GM23248 (cell line): ENCODE measurements at regions not wholly inside any gene's neighbourhood (a gene's known extent, or its start where the extent isn't known, plus 50 kb on each side); places are given as distances from the start of the nearest gene placed in this dataset.
A peak's percentile ranks its signal among the peaks of the same experiment; 100 is the strongest.

Experiments
- DNase-seq: peaks from one replicate; pipeline ENCODE4 v3.0.0-alpha.2; 2015
- H2AFZ ChIP-seq: fragments of 200-600 bp; sonication (generic); 2 replicates; pipeline ENCODE4 v1.6.1; 2016; ENCODE audit warnings: antibody characterized with exemption
- H3F3A ChIP-seq: fragments of 200-600 bp; sonication (generic); 2 replicates; pipeline ENCODE4 v1.6.1; 2016; ENCODE audit warnings: mild to moderate bottlenecking, antibody characterized with exemption, mixed run types; ENCODE audit not compliant: insufficient read depth
- H3K27ac ChIP-seq: fragments of 200-600 bp; sonication (generic); 2 replicates; pipeline ENCODE4 v1.5.1; 2016; ENCODE audit warnings: mild to moderate bottlenecking
- H3K27me3 ChIP-seq: fragments of 200-600 bp; sonication (generic); replicated peaks from 2 replicates; pipeline ENCODE4 v1.6.1; 2016; ENCODE audit warnings: mild to moderate bottlenecking; ENCODE audit not compliant: insufficient read depth
- H3K36me3 ChIP-seq: fragments of 200-600 bp; sonication (generic); 2 replicates; pipeline ENCODE4 v1.6.1; 2016; ENCODE audit warnings: low read depth, mild to moderate bottlenecking
- H3K4me1 ChIP-seq: fragments of 200-600 bp; sonication (generic); 2 replicates; pipeline ENCODE4 v1.6.1; 2016; ENCODE audit warnings: mild to moderate bottlenecking; ENCODE audit not compliant: insufficient read depth
- H3K4me2 ChIP-seq: fragments of 200-600 bp; sonication (generic); one replicate; pipeline ENCODE4 v1.6.1; 2016; ENCODE audit warnings: mild to moderate bottlenecking; ENCODE audit not compliant: unreplicated experiment
- H3K4me3 ChIP-seq: fragments of 200-600 bp; sonication (generic); 2 replicates; pipeline ENCODE4 v1.5.1; 2016; ENCODE audit warnings: mild to moderate bottlenecking
- H3K79me2 ChIP-seq: fragments of 200-600 bp; sonication (generic); 2 replicates; pipeline ENCODE4 v1.6.1; 2016; ENCODE audit warnings: mild to moderate bottlenecking; ENCODE audit not compliant: insufficient read depth
- H3K9ac ChIP-seq: fragments of 200-600 bp; sonication (generic); 2 replicates; pipeline ENCODE4 v1.6.1; 2016; ENCODE audit warnings: mild to moderate bottlenecking
- H3K9me2 ChIP-seq: fragments of 200-600 bp; sonication (generic); 2 replicates; pipeline ENCODE4 v1.6.1; 2016; ENCODE audit warnings: mixed run types, mild to moderate bottlenecking, moderate library complexity; ENCODE audit not compliant: insufficient read depth
- H3K9me3 ChIP-seq: fragments of 200-600 bp; sonication (generic); one replicate; pipeline ENCODE4 v1.6.1; 2017; ENCODE audit warnings: low read depth
- H4K20me1 ChIP-seq: fragments of 200-600 bp; sonication (generic); 2 replicates; pipeline ENCODE4 v1.6.0; 2016; ENCODE audit not compliant: insufficient read depth
- EZH2 ChIP-seq: fragments of 200-600 bp; sonication (generic); IDR thresholded peaks from 2 replicates; pipeline ENCODE4 v1.6.1; 2018; ENCODE audit warnings: antibody characterized with exemption, mild to moderate bottlenecking; ENCODE audit not compliant: insufficient read depth, poor library complexity, severe bottlenecking
- EZH2phosphoT487 ChIP-seq: fragments of 200-600 bp; sonication (generic); IDR thresholded peaks from 2 replicates; pipeline ENCODE4 v1.6.1; 2018; ENCODE audit warnings: antibody characterized with exemption, moderate library complexity, mild to moderate bottlenecking, low read depth; ENCODE audit not compliant: insufficient read depth
- WGBS, 2 experiments: methylation state at CpG; one replicate each; pipeline ENCODE4 v1.1.6; 2015 to 2017; ENCODE audit warnings: low lambda C conversion rate in 2 of 2, low coverage in 1 of 2; ENCODE audit errors: missing lambda C conversion rate in 2 of 2; 5-methylcytosine and 5-hydroxymethylcytosine counted together
- in situ Hi-C: fragments of 300-500 bp; cut with MboI; formaldehyde crosslinking; loops from 2 replicates; pipeline ENCODE4 v1.15.0; 2020

DNA sequence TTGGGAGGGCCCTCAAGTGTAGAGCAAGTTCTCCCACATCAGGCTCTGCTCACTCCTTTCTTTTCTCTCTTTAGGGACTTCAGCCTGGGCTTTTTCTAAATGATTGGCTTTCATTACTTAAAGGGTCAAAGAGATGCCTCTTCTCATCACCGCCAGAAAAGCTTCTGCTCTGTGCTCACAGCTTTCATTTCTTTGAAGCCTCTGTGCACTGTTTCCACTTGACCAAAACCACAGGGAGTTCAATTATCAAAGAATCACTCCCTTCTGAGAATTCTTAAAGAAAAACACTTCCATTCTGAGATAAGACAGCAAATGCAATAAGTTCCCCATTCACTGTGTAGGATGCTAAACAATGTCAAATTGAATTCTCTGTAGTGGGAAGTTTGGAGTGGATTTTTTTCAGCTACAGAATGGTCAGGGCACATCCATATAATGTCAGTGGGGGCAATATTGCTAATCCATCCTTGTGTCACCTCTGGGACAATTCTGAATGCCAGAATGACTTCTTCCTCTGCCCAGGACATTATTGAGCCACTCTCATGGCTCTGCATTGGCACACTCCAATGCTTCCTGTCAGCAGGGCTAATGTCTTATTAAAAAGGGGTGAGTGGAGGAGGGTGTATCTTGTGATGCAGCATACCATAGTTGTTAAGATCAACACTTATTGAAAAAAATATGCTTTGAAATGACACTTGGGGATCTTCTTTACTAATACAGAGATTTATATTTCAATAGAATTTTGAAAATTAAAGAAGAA is 217.6 kb downstream of the SNCA start:
- no peaks in the 10 kb centered on the region for H3K79me2 ChIP-seq
- in situ Hi-C loops: no loop called here
- no peak overlapping the region for H3K4me3 ChIP-seq
- DNase-seq: no peak
- 0 out of 2 replicates have a peak, but pooled peaks cover 7% of the 10 kb centered on the region for H3K27me3 ChIP-seq
- no peaks in the 10 kb centered on the region for H3K4me1 ChIP-seq
- H3F3A ChIP-seq: no peaks in the 10 kb centered on the region
- H3K27ac ChIP-seq: no peak overlapping the region
- no peak overlapping the region for H2AFZ ChIP-seq
- 32 to 33% methylated on average over 1 of the region's 1 CpG for WGBS, 2 experiments
- H3K4me2 ChIP-seq: no peak overlapping the region
- H3K36me3 ChIP-seq: no peaks in the 10 kb centered on the region
- H3K9me2 ChIP-seq: no peaks in the 10 kb centered on the region
- no peak for TF ChIP-seq EZH2
- TF ChIP-seq EZH2phosphoT487: no peak
- H3K9me3 ChIP-seq: no peaks in the 10 kb centered on the region
- H3K9ac ChIP-seq: no peak overlapping the region
- H4K20me1 ChIP-seq: no peaks in the 10 kb centered on the region

GRCh38 chr4:89618151-89618550 is 218.8 kb downstream of the SNCA start:
- no peak overlapping the region for H3K9ac ChIP-seq
- no peaks in the 10 kb centered on the region for H3K9me3 ChIP-seq
- no peak for DNase-seq
- 0 out of 2 replicates have a peak, but pooled peaks cover 7% of the 10 kb centered on the region for H3K27me3 ChIP-seq
- WGBS, 2 experiments: 16 to 19% methylated on average over 2 of the region's 2 CpGs
- no peaks in the 10 kb centered on the region for H3K79me2 ChIP-seq
- H3K4me1 ChIP-seq: no peaks in the 10 kb centered on the region
- no peak overlapping the region for H3K4me3 ChIP-seq
- H3K9me2 ChIP-seq: no peaks in the 10 kb centered on the region
- in situ Hi-C loops: no loop called here
- no peak overlapping the region for H3K27ac ChIP-seq
- no peaks in the 10 kb centered on the region for H3F3A ChIP-seq
- no peaks in the 10 kb centered on the region for H4K20me1 ChIP-seq
- no peak overlapping the region for H3K4me2 ChIP-seq
- TF ChIP-seq EZH2: no peak
- no peak for TF ChIP-seq EZH2phosphoT487
- H2AFZ ChIP-seq: no peak overlapping the region
- no peaks in the 10 kb centered on the region for H3K36me3 ChIP-seq

DNA sequence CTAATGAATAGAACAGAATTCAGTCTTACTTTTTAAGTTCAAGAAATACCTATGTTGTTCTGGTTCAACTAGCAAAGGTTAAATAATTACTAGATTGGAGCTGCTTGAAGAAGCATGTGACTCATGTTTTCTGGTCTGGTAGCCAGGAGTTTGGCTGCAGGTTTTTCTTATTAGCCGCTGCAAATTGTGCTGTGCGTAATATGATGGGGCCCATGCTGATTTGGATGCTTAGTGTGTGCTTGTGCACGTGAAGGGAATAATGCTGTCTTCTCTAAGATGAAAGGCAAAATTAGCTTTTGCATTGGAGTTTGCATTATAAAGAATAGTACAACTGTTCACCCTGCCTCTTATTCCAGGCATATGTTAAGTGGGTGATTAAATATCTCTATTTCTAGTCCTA is 219.6 kb downstream of the SNCA start:
- no peak overlapping the region for H3K9ac ChIP-seq
- no peak overlapping the region for H3K27ac ChIP-seq
- no peaks in the 10 kb centered on the region for H3K9me3 ChIP-seq
- H3K4me2 ChIP-seq: no peak overlapping the region
- H3K27me3 ChIP-seq: peaks cover 7% of the 10 kb centered on the region; the same call in 1 of the 2 replicates
- peak; percentile 66 for DNase-seq
- WGBS, 2 experiments: 3 to 8% methylated on average over 3 of the region's 3 CpGs
- in situ Hi-C loops: no loop called here
- H3K9me2 ChIP-seq: no peaks in the 10 kb centered on the region
- H3K4me1 ChIP-seq: no peaks in the 10 kb centered on the region
- no peak overlapping the region for H3K4me3 ChIP-seq
- no peaks in the 10 kb centered on the region for H3K36me3 ChIP-seq
- no peaks in the 10 kb centered on the region for H3F3A ChIP-seq
- no peak overlapping the region for H2AFZ ChIP-seq
- H4K20me1 ChIP-seq: no peaks in the 10 kb centered on the region
- TF ChIP-seq EZH2phosphoT487 (no peak), EZH2 (no peak)
- H3K79me2 ChIP-seq: no peaks in the 10 kb centered on the region

GRCh38 chr4:89616382-89616781 is 220.6 kb downstream of the SNCA start:
- H2AFZ ChIP-seq: no peak overlapping the region
- H3F3A ChIP-seq: no peaks in the 10 kb centered on the region
- H3K27ac ChIP-seq: no peak overlapping the region
- 28 to 34% methylated on average over 2 of the region's 2 CpGs for WGBS, 2 experiments
- H3K4me2 ChIP-seq: no peak overlapping the region
- peaks cover 7% of the 10 kb centered on the region; the same call in 1 of the 2 replicates for H3K27me3 ChIP-seq
- no peak overlapping the region for H3K9ac ChIP-seq
- in situ Hi-C loops: no loop called here
- DNase-seq: no peak
- no peaks in the 10 kb centered on the region for H4K20me1 ChIP-seq
- TF ChIP-seq EZH2phosphoT487 (no peak), EZH2 (no peak)
- no peaks in the 10 kb centered on the region for H3K9me2 ChIP-seq
- no peaks in the 10 kb centered on the region for H3K4me1 ChIP-seq
- H3K4me3 ChIP-seq: no peak overlapping the region
- no peaks in the 10 kb centered on the region for H3K36me3 ChIP-seq
- H3K9me3 ChIP-seq: no peaks in the 10 kb centered on the region
- no peaks in the 10 kb centered on the region for H3K79me2 ChIP-seq

DNA sequence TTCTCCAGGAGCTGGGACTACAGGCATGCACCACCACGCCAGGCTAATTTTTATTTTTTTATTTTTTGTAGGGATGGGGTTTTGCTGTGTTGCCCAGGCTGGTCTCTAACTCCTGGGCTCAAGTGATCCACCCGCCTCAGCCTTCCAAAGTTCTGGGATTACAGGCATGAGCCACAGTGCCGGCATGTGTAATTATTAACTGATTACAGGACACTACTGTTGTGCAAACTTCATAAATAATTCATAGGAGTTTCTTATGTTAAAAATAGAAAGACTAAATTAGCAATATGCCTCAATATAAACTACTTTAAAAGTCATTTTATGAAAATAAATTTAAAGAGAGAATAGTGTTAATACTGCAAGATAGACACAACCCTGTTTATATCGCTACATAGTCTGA is 221.9 kb downstream of the SNCA start:
- Histone ChIP-seq H3K4me1 (no peaks in the 10 kb centered on the region), H2AFZ (no peak overlapping the region), H3K4me2 (no peak overlapping the region), H4K20me1 (no peaks in the 10 kb centered on the region), H3K9me2 (no peaks in the 10 kb centered on the region), H3K9ac (no peak overlapping the region), H3K79me2 (no peaks in the 10 kb centered on the region), H3K9me3 (no peaks in the 10 kb centered on the region), H3K4me3 (no peak overlapping the region), H3K27me3 (peaks cover 10% of the 10 kb centered on the region; the same call in 1 of the 2 replicates), H3F3A (no peaks in the 10 kb centered on the region), H3K27ac (no peak overlapping the region), H3K36me3 (no peaks in the 10 kb centered on the region)
- TF ChIP-seq EZH2: no peak
- no peak for TF ChIP-seq EZH2phosphoT487
- WGBS, 2 experiments: 52 to 53% methylated on average over 4 of the region's 4 CpGs
- in situ Hi-C loops: no loop called here
- DNase-seq: no peak
